ENCODE measurements at regions not wholly inside any gene's neighbourhood (a gene's known extent, or its start where the extent isn't known, plus 50 kb on each side); places are given as distances from the start of the nearest gene placed in this dataset.

- H3K9me2 ChIP-seq (ENCODE audit: insufficient read depth): 0 out of 2 replicates have a peak, but pooled peaks cover 4% of the 10 kb centered on the region
- no peaks in the 10 kb centered on the region for H3K27me3 ChIP-seq (ENCODE audit: insufficient read depth, low read depth)
- no peak for TF ChIP-seq CTCF (conservative IDR thresholded peaks at IDR 0.05)
- no peak for TF ChIP-seq EZH2 (IDR thresholded peaks at IDR 0.05; ENCODE audit: low read depth)
- no peak overlapping the region for H3K4me2 ChIP-seq
- no peak overlapping the region for H2AFZ ChIP-seq
- no peaks in the 10 kb centered on the region for H4K20me1 ChIP-seq (ENCODE audit: insufficient read depth)
- POLR2A ChIA-PET (ENCODE audit: unreplicated experiment): no interaction called here
- H3K4me3 ChIP-seq: no peak overlapping the region
- CTCF ChIA-PET: no interaction called here
- BruUV-seq (replicated peaks): no TSS peak
- H3K4me1 ChIP-seq (replicated peaks; ENCODE audit: insufficient read depth): no peaks in the 10 kb centered on the region
- no peak overlapping the region for H3K27ac ChIP-seq
- no peaks in the 10 kb centered on the region for H3K79me2 ChIP-seq (ENCODE audit: low read depth)
- DNase-seq: no peak
- no peaks in the 10 kb centered on the region for H3K36me3 ChIP-seq (ENCODE audit: low read depth)
- H3F3A ChIP-seq (ENCODE audit: insufficient read depth, low read depth): no peaks in the 10 kb centered on the region
- no peaks in the 10 kb centered on the region for H3K9me3 ChIP-seq (ENCODE audit: insufficient read depth, low read depth)
- intact Hi-C loops (cut with micrococcal nuclease; ENCODE audit: unreplicated experiment): no loop called here
Observed at GRCh38 chr13:90374168-90374567, 973.3 kb upstream of the MIR17HG start.

DNA sequence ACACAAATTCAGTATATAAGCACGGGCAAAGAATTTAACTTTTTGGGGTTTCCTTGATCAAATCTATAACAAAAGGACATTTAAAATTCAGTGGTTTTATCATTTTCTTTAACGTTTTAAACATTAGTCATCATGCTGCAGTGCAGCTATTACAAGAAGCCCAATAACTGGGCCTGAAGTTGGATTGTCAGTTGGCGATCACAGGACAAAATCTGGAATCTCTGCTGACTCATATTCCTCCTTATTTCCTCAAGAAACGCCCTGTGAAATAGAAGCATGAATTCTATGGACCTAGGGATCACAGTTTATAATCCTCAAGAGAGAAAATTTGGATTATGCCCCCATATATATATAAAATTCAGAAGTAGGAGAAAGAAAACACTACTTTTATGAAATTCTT lies 971.6 kb upstream of the MIR17HG start:
- H3K4me1 ChIP-seq (replicated peaks; ENCODE audit: insufficient read depth): no peaks in the 10 kb centered on the region
- no peaks in the 10 kb centered on the region for H3K9me3 ChIP-seq (ENCODE audit: insufficient read depth, low read depth)
- H3F3A ChIP-seq (ENCODE audit: insufficient read depth, low read depth): no peaks in the 10 kb centered on the region
- H3K9me2 ChIP-seq (ENCODE audit: insufficient read depth): 0 out of 2 replicates have a peak, but pooled peaks cover 4% of the 10 kb centered on the region
- intact Hi-C loops (cut with micrococcal nuclease; ENCODE audit: unreplicated experiment): no loop called here
- H4K20me1 ChIP-seq (ENCODE audit: insufficient read depth): no peaks in the 10 kb centered on the region
- DNase-seq: no peak
- CTCF ChIA-PET: no interaction called here
- no peak overlapping the region for H3K27ac ChIP-seq
- H3K4me2 ChIP-seq: no peak overlapping the region
- no peak for TF ChIP-seq EZH2 (IDR thresholded peaks at IDR 0.05; ENCODE audit: low read depth)
- TF ChIP-seq CTCF (conservative IDR thresholded peaks at IDR 0.05): no peak
- no peaks in the 10 kb centered on the region for H3K36me3 ChIP-seq (ENCODE audit: low read depth)
- no peaks in the 10 kb centered on the region for H3K27me3 ChIP-seq (ENCODE audit: insufficient read depth, low read depth)
- no TSS peak for BruUV-seq (replicated peaks)
- no peak overlapping the region for H3K4me3 ChIP-seq
- no peak overlapping the region for H2AFZ ChIP-seq
- POLR2A ChIA-PET (ENCODE audit: unreplicated experiment): no interaction called here
- H3K79me2 ChIP-seq (ENCODE audit: low read depth): no peaks in the 10 kb centered on the region

DNA sequence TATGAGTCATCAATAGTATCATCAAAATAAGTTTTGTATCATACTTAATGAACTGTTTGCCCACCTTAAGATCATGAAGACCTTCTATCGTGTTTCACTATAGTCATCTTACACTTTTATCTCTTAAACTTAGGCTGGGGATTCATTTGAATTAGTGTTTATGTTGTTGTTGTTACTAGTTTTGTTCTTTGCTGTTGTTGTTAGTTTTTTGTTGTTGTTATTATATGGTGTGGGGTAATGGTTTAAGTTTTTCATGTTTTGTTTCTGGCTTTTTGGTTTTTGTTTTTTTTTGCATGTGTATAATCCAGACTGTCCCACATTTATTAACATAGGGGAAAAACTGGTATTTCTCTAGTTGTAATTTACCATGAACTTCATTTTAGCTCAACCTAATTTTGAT lies 965.1 kb upstream of the MIR17HG start:
- DNase-seq: no peak
- CTCF ChIA-PET: no interaction called here

More for the DNA sequence above, 965.1 kb upstream of the MIR17HG start:
- Histone ChIP-seq H3K4me1 (replicated peaks; ENCODE audit: insufficient read depth) (no peaks in the 10 kb centered on the region), H3K9me3 (ENCODE audit: insufficient read depth, low read depth) (no peaks in the 10 kb centered on the region), H3K79me2 (ENCODE audit: low read depth) (no peaks in the 10 kb centered on the region), H3K27ac (no peak overlapping the region), H3F3A (ENCODE audit: insufficient read depth, low read depth) (no peaks in the 10 kb centered on the region), H3K9me2 (ENCODE audit: insufficient read depth) (no peaks in the 10 kb centered on the region), H3K4me2 (no peak overlapping the region), H3K27me3 (ENCODE audit: insufficient read depth, low read depth) (no peaks in the 10 kb centered on the region), H4K20me1 (ENCODE audit: insufficient read depth) (no peaks in the 10 kb centered on the region), H2AFZ (no peak overlapping the region), H3K36me3 (ENCODE audit: low read depth) (no peaks in the 10 kb centered on the region), H3K4me3 (no peak overlapping the region)
- POLR2A ChIA-PET (ENCODE audit: unreplicated experiment): no interaction called here
- TF ChIP-seq EZH2 (IDR thresholded peaks at IDR 0.05; ENCODE audit: low read depth) (no peak), CTCF (conservative IDR thresholded peaks at IDR 0.05) (no peak)
- intact Hi-C loops (cut with micrococcal nuclease; ENCODE audit: unreplicated experiment): no loop called here
- no TSS peak for BruUV-seq (replicated peaks)
